NCI-H1694 treated with DMSO at 0.1 percent for 48 hours (cell line): ENCODE measurements at regions not wholly inside any gene's neighbourhood (a gene's known extent, or its start where the extent isn't known, plus 50 kb on each side); places are given as distances from the start of the nearest gene placed in this dataset.
"Not testable (repeated sequence)": the region's sequence is repeated elsewhere in the genome, so short reads cannot be mapped to it uniquely, and the experiment has no call there.

ENCODE experiments used
- DNase-seq: peaks from one replicate; lab custom pipeline; 2025; lab: John Stamatoyannopoulos, UW

GRCh38 chr9:761793-762560, 79.5 kb upstream of the DMRT1 start:
- no peak for DNase-seq

DNA sequence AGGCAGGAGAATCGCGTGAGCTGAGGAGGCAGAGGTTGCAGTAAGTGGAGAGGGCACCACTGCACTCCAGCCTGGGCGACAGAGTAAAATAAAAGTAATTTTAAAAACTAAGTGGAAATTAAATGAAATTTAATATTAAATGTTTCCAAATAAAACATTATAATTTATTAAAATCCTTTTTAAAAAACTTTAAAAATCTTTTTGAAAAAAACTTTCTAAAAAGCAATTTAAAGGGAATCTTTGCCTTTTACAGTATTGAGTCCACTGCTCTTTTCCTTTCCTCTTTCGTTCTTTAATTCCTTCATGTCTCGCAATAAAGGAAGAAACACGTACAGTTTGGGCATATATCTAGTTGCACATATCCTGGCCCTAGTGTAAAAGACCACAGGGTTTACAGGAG, 77.8 kb upstream of the DMRT1 start:
- no peak for DNase-seq

DNA sequence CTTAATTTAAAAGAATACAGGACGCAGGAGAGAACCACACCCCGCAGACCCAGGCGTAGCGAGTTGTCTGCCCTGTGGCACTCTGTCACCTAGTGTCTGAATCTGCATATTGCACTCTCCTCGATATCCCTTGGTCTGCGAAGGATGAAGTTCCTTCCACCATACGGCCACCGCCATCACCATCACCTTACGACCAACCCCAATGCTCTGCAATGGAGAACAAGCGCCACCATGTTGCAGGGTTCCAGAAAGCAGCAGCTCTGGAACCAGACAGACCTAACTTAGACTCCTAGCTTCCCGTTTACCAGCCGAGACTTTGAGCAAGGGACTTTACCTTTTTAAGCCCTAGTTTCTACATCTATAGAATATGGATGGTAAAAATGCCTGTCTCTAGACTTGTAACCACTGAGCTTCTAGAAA, 77.4 kb upstream of the DMRT1 start:
- DNase-seq: peak; percentile 75

DNA sequence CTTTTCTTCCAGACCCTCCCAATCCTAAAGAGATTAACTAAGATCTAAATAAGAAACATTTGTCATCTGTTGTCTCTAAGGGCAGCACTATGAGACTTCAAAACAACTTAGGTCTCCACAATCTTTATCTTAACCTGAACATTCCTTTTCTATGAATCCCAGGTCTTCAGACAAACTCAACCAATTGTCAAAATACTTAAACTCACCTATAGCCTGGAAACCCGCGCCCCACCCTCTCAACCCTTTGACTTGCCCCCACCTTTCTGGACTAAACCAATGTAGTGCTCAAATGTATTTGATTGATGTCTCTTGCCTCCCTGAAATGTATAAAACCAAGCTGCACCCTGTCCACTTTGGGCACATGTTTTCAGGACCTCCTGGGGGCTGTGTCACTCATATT, 76.5 kb upstream of the DMRT1 start:
- DNase-seq: no peak

GRCh38 chr9:767061-767561, 74.4 kb upstream of the DMRT1 start:
- DNase-seq: not testable (repeated sequence)

DNA sequence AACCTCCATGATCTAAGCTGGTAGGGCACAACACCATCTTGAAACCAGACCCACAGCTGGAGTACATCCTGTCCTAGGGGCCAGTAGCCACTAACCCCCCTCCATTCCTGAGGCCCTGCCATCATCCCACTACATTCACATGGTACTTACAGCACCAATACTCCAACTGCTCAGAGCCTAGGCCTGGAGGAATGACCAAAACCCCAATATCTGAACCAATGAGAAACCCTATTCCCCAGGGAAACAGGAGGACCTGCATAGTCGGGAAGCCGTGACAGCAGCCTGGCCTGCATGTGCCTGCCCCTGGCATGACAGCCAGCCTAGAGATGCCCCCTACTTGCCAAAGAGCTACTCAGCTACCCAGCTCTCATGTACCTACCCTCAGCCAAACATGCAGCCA, 65.4 kb upstream of the DMRT1 start:
- DNase-seq: no peak

GRCh38 chr9:777978-778377, 63.5 kb upstream of the DMRT1 start:
- no peak for DNase-seq

- DNase-seq: no peak
Measured at GRCh38 chr9:784202-784601, 57.3 kb upstream of the DMRT1 start.

GRCh38 chr9:784916-785315, 56.6 kb upstream of the DMRT1 start:
- no peak for DNase-seq

DNA sequence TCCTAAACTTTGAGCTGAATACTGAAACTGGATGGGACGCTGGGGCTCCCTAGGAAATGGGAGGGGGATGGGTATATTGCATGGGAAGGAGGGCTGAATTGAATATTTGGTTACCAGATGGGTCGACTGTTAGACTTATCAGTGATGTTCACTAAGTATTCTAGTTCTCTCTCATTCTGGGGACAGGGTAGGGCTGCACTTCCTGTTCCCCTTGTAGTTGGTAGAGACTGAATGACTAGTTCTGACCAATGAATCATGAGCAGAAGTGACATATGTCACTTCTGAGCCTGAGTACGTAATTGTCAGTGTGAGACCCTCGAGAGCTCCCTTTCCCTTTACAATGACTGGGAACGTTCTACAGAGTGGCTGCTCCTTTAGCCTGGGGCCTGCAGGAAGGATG, 55.5 kb upstream of the DMRT1 start:
- no peak for DNase-seq

- DNase-seq: no peak
Measured at GRCh38 chr9:786405-786804, 55.1 kb upstream of the DMRT1 start.

GRCh38 chr9:788777-789176, 52.7 kb upstream of the DMRT1 start:
- DNase-seq: no peak
